ENCODE measurements at regions not wholly inside any gene's neighbourhood (a gene's known extent, or its start where the extent isn't known, plus 50 kb on each side); places are given as distances from the start of the nearest gene placed in this dataset.

DNA sequence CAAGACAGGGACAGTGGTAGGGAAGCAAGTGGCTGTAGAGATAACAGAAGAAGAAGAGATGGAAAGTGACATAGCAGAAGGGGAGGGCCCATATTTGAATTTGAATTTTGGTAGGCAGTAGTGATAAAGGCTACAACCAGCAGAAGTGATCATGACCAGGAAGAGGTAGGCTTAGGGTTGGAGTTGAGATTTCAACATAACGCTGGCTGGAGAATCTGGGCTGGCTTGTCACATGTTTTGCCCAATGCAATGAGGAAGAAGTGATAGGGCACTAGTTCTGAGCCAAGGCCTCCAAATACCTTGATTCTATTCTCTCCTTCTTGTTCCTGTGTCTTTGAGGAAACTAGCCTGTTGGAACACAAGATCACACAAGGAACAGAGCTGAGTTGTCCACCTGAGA is 69.4 kb downstream of the SCG2 start:
- no peak for TF ChIP-seq GABPA (IDR thresholded peaks at IDR 0.05; ENCODE audit: borderline replicate concordance, insufficient read depth, low read length)
- no peak for TF ChIP-seq TAF1 (IDR thresholded peaks at IDR 0.05; ENCODE audit: low read depth, low read length)
- TF ChIP-seq RFX5 (IDR thresholded peaks at IDR 0.05; ENCODE audit: borderline replicate concordance, low read depth, low read length): no peak

Measured in H1 (cell line).